ENCODE measurements at regions not wholly inside any gene's neighbourhood (a gene's known extent, or its start where the extent isn't known, plus 50 kb on each side); places are given as distances from the start of the nearest gene placed in this dataset.

DNA sequence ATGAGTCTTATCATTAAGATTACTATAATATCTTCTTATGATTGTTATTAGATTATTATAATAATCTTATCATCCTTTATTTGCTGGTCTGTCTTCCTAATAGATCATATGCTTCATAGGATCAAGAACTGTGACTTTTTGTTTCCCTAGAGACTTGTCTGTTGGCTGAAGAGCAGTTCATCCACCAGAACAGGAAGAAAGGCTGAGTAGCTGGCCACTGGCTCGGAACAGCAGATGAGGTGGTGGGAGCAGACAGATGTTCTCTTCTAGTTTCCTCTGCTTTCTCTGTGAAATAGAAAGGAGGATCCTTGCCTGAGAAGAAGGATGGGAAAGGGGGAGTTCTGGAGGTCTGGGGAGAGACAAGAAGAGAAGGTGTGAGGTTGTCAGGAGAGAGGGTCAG, 120.0 kb downstream of the CCNA1 start:
- POLR2A ChIA-PET, result no interaction called here
- DNase-seq, result no peak
- Histone ChIP-seq H3K4me3 (ENCODE audit: low read depth in 2 of 2, low read length in 1 of 2) (no peak overlapping the region), H3K36me3 (replicated peaks in 1 of 2; ENCODE audit: control insufficient read depth in 1 of 2, insufficient read depth in 2 of 2, low read length in 1 of 2) (no peaks in the 10 kb centered on the region), H3K79me2 (ENCODE audit: insufficient read depth) (no peaks in the 10 kb centered on the region), H3K9me3 (no peaks in the 10 kb centered on the region), H3K27ac (ENCODE audit: low read depth in 2 of 2, low read length in 1 of 2) (no peak overlapping the region), H3F3A (replicated peaks; ENCODE audit: insufficient read depth) (no peaks in the 10 kb centered on the region), H4K20me1 (ENCODE audit: insufficient read depth) (no peaks in the 10 kb centered on the region), H3K27me3 (ENCODE audit: insufficient read depth) (peaks cover 8% of the 10 kb centered on the region; the same call in 1 of the 2 replicates), H3K9ac (no peak overlapping the region), H3K4me1 (ENCODE audit: control insufficient read depth in 1 of 2, insufficient read depth in 2 of 2, low read depth in 1 of 2, low read length in 1 of 2) (peaks cover 0 to 7% of the 10 kb centered on the region in 2 experiments; a peak in 1 of 4 replicates), H3K4me2 (no peak overlapping the region), H2AFZ (ENCODE audit: low read depth) (no peak overlapping the region), H3K9me2 (no peaks in the 10 kb centered on the region)
- CTCF ChIA-PET, result no interaction called here
- 4% methylated on average over 1 of the region's 1 CpG for WGBS (ENCODE audit: low lambda C conversion rate)
- no peak for TF ChIP-seq RFX5 (IDR thresholded peaks at IDR 0.05; ENCODE audit: low read length)
- no peak for TF ChIP-seq GATA2 (CRISPR knock-in tag; IDR thresholded peaks at IDR 0.05)
- TF ChIP-seq EP300 (IDR thresholded peaks at IDR 0.05; ENCODE audit: borderline replicate concordance in 1 of 2, low read depth in 1 of 2, low read length in 1 of 2), result no peak
- no peak for TF ChIP-seq TCF12 (IDR thresholded peaks at IDR 0.05)
- TF ChIP-seq JUND (IDR thresholded peaks at IDR 0.05), result no peak
- TF ChIP-seq, protein P1, sequence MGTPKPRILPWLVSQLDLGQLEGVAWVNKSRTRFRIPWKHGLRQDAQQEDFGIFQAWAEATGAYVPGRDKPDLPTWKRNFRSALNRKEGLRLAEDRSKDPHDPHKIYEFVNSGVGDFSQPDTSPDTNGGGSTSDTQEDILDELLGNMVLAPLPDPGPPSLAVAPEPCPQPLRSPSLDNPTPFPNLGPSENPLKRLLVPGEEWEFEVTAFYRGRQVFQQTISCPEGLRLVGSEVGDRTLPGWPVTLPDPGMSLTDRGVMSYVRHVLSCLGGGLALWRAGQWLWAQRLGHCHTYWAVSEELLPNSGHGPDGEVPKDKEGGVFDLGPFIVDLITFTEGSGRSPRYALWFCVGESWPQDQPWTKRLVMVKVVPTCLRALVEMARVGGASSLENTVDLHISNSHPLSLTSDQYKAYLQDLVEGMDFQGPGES (IDR thresholded peaks at IDR 0.05; ENCODE audit: low read depth, low read length), result no peak
- TF ChIP-seq RXRA (IDR thresholded peaks at IDR 0.05; ENCODE audit: borderline replicate concordance, low read depth), result no peak
- TF ChIP-seq SIN3A (IDR thresholded peaks at IDR 0.05; ENCODE audit: borderline replicate concordance, low read depth, low read length), result no peak
- TF ChIP-seq FOSL2 (IDR thresholded peaks at IDR 0.05; ENCODE audit: borderline replicate concordance, low read depth), result no peak
- no peak for TF ChIP-seq CHD2 (IDR thresholded peaks at IDR 0.05; ENCODE audit: low read length, partially characterized antibody)

DNA sequence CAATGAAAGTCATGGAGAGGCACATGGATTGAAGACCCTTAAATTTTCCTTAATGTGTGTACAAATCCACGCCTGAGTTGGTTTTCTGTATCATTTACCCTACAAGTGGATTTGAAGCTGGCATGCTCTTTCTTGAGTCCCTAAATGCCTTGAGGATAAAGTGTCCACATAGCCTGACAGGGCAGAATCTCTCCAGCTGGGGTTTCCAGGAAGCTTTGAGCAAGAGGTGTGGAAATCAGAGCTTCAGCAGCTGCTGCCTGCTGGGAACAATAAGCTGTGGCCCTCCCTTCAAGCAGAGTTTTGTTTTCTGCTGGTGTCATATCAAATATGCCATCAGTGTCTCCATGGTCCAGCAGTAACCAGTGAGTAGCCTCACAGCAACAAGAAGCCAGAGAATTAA, 120.3 kb upstream of the SERTM1 start:
- Histone ChIP-seq H2AFZ (ENCODE audit: low read depth) (no peak overlapping the region), H3K4me1 (ENCODE audit: control insufficient read depth in 1 of 2, insufficient read depth in 2 of 2, low read depth in 1 of 2, low read length in 1 of 2) (peaks cover 0 to 7% of the 10 kb centered on the region in 2 experiments; a peak in 1 of 4 replicates), H3K4me2 (no peak overlapping the region), H3K9me2 (no peaks in the 10 kb centered on the region), H3K4me3 (ENCODE audit: low read depth in 2 of 2, low read length in 1 of 2) (no peak overlapping the region), H3K9me3 (no peaks in the 10 kb centered on the region), H3K36me3 (replicated peaks in 1 of 2; ENCODE audit: control insufficient read depth in 1 of 2, insufficient read depth in 2 of 2, low read length in 1 of 2) (no peaks in the 10 kb centered on the region), H3K79me2 (ENCODE audit: insufficient read depth) (no peaks in the 10 kb centered on the region), H4K20me1 (ENCODE audit: insufficient read depth) (no peaks in the 10 kb centered on the region), H3F3A (replicated peaks; ENCODE audit: insufficient read depth) (no peaks in the 10 kb centered on the region), H3K27ac (ENCODE audit: low read depth in 2 of 2, low read length in 1 of 2) (no peak overlapping the region), H3K27me3 (ENCODE audit: insufficient read depth) (peaks cover 8% of the 10 kb centered on the region; the same call in 1 of the 2 replicates), H3K9ac (no peak overlapping the region)
- CTCF ChIA-PET, result no interaction called here
- no peak for DNase-seq
- POLR2A ChIA-PET, result no interaction called here
- TF ChIP-seq, protein P2, sequence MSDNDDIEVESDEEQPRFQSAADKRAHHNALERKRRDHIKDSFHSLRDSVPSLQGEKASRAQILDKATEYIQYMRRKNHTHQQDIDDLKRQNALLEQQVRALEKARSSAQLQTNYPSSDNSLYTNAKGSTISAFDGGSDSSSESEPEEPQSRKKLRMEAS (IDR thresholded peaks at IDR 0.05; ENCODE audit: low read depth), result no peak
- TF ChIP-seq GATA2 (CRISPR knock-in tag; IDR thresholded peaks at IDR 0.05), result no peak
- TF ChIP-seq PBX3 (IDR thresholded peaks at IDR 0.05), result no peak
- WGBS (ENCODE audit: low lambda C conversion rate), result 21% methylated on average over 1 of the region's 1 CpG

Data from SK-N-SH (cell line).